ENCODE measurements at regions not wholly inside any gene's neighbourhood (a gene's known extent, or its start where the extent isn't known, plus 50 kb on each side); places are given as distances from the start of the nearest gene placed in this dataset.
A peak's percentile ranks its signal among the peaks of the same experiment; 100 is the strongest.

- TF ChIP-seq RAD21 (IDR thresholded peaks at IDR 0.05; ENCODE audit: low read depth) (no peak), TCF12 (IDR thresholded peaks at IDR 0.05; ENCODE audit: low read depth) (peak; percentile 52; the same call in 1 of the 2 replicates), YY1 (IDR thresholded peaks at IDR 0.05; ENCODE audit: low read depth) (0 out of 2 replicates have a peak, but pooled peaks have one; percentile 17), EP300 (IDR thresholded peaks at IDR 0.05; ENCODE audit: borderline replicate concordance) (peak; percentile 51; the same call in 1 of the 2 replicates), MAX (IDR thresholded peaks at IDR 0.05) (no peak), CEBPB (IDR thresholded peaks at IDR 0.05) (no peak), ZBTB7A (IDR thresholded peaks at IDR 0.05; ENCODE audit: low read depth) (no peak), FOXM1 (IDR thresholded peaks at IDR 0.05; ENCODE audit: borderline replicate concordance, low read depth) (no peak), NFIC (IDR thresholded peaks at IDR 0.05) (peak; percentile 82), CREB1 (IDR thresholded peaks at IDR 0.05; ENCODE audit: low read depth) (no peak), TEAD4 (IDR thresholded peaks at IDR 0.05) (peak; percentile 69), REST (IDR thresholded peaks at IDR 0.05; ENCODE audit: low read depth) (no peak), EGR1 (IDR thresholded peaks at IDR 0.05) (no peak)
Observed at GRCh38 chr11:28701760-28702449, 593.7 kb downstream of the METTL15 start.

GRCh38 chr11:28699701-28700100 is 591.5 kb downstream of the METTL15 start:
- TF ChIP-seq NFIC (IDR thresholded peaks at IDR 0.05) (no peak), YY1 (IDR thresholded peaks at IDR 0.05; ENCODE audit: low read depth) (no peak), USF1 (IDR thresholded peaks at IDR 0.05) (no peak), TCF12 (IDR thresholded peaks at IDR 0.05; ENCODE audit: low read depth) (no peak), TAF1 (IDR thresholded peaks at IDR 0.05; ENCODE audit: low read depth) (no peak), CEBPB (IDR thresholded peaks at IDR 0.05) (no peak), MAX (IDR thresholded peaks at IDR 0.05) (no peak), TEAD4 (IDR thresholded peaks at IDR 0.05) (no peak), CREB1 (IDR thresholded peaks at IDR 0.05; ENCODE audit: low read depth) (no peak), ZBTB7A (IDR thresholded peaks at IDR 0.05; ENCODE audit: low read depth) (no peak)

GRCh38 chr11:28697920-28698827 is 590.0 kb downstream of the METTL15 start:
- TF ChIP-seq RAD21 (IDR thresholded peaks at IDR 0.05; ENCODE audit: low read depth) (peak; percentile 79), MAX (IDR thresholded peaks at IDR 0.05) (no peak), TEAD4 (IDR thresholded peaks at IDR 0.05) (peak; percentile 71)

GRCh38 chr11:28696591-28696990 is 588.4 kb downstream of the METTL15 start:
- TF ChIP-seq EGR1 (IDR thresholded peaks at IDR 0.05) (no peak), YY1 (IDR thresholded peaks at IDR 0.05; ENCODE audit: low read depth) (no peak), USF1 (IDR thresholded peaks at IDR 0.05) (no peak), CEBPB (IDR thresholded peaks at IDR 0.05) (no peak), REST (IDR thresholded peaks at IDR 0.05; ENCODE audit: low read depth) (no peak), RAD21 (IDR thresholded peaks at IDR 0.05; ENCODE audit: low read depth) (no peak), TEAD4 (IDR thresholded peaks at IDR 0.05) (no peak), FOXM1 (IDR thresholded peaks at IDR 0.05; ENCODE audit: borderline replicate concordance, low read depth) (no peak)

GRCh38 chr11:28690746-28691145 is 582.6 kb downstream of the METTL15 start:
- TF ChIP-seq USF1 (IDR thresholded peaks at IDR 0.05), result no peak
- no peak for TF ChIP-seq REST (IDR thresholded peaks at IDR 0.05; ENCODE audit: low read depth)
- TF ChIP-seq MAX (IDR thresholded peaks at IDR 0.05), result no peak

Measured in Ishikawa (cell line).